CD4-positive, alpha-beta T cell treated with Interleukin-2 at 100 ng/mL for 4 hours (primary cell): ENCODE measurements at regions not wholly inside any gene's neighbourhood (a gene's known extent, or its start where the extent isn't known, plus 50 kb on each side); places are given as distances from the start of the nearest gene placed in this dataset.
"Not testable (repeated sequence)": the region's sequence is repeated elsewhere in the genome, so short reads cannot be mapped to it uniquely, and the experiment has no call there.

Source experiments
- DNase-seq: peaks from one replicate; pipeline ENCODE4 v3.0.0-alpha.2; 2020; ENCODE audit warnings: low spot score

DNA sequence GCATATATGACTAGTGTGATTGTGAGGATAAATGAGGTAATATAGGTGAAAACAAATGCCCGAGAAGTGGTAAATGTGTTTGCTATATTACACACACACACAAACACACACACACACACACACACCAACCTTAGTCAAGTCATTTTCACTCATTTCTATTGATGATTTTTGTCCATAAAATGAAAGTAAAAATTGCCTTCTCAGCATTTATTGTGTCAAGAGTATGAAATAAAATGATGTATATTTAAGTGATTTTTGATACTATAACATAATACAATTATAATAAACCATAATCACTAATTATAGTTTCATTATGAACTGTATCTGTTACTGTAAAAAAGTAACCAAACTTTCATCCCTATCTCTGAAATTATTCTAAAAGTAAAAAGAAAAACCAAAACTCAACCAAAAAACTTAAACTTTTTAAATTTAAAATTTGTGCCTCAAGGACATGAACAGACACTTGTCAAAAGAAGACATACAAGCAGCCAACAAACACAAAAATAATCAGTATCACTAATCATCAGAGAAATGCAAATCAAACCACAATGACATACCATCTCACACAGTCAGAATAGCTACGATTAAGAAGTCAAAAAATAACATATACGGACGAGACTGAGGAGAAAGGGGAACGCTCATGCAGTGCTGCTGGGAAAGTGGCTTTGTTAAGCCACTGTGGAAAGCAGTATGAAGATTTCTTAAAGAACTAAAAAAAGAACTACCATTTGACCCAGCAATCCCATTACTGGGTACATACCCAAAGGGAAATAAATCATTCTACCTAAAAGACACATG lies 601.0 kb downstream of the TMA16 start:
- no peak for DNase-seq

DNA sequence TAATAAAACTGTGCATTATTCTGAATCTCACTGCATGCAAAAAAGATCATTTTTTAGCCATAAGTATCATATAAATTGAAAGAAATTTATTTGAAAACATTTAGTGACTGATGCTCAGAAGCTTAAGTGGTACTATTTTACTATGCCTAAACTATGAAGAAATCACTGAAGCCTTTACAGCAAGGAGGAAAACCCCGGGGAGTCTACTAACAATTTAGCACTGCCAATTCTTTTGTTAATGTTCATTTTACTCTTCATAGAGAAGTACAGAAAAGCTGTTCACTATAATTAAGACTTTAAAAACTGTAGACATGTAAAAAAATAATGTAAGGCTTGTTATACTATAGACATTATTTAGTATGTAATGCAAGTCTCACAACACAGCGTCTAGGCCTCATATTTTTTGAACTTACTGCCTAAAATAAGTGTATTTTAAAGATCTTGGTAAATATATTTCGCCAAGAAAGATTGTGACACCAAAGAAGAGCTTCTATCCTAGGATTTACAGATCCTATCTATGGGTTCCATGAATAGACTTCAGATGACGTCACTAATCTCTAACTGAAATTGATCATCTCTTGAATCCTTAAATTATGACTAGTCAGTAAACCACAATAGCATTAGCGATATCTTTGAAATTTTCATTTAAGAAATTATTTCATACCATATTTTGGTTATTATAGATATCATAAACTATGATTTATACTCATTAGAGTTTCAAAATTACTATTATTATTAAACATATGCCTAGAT lies 602.5 kb downstream of the TMA16 start:
- no peak for DNase-seq

DNA sequence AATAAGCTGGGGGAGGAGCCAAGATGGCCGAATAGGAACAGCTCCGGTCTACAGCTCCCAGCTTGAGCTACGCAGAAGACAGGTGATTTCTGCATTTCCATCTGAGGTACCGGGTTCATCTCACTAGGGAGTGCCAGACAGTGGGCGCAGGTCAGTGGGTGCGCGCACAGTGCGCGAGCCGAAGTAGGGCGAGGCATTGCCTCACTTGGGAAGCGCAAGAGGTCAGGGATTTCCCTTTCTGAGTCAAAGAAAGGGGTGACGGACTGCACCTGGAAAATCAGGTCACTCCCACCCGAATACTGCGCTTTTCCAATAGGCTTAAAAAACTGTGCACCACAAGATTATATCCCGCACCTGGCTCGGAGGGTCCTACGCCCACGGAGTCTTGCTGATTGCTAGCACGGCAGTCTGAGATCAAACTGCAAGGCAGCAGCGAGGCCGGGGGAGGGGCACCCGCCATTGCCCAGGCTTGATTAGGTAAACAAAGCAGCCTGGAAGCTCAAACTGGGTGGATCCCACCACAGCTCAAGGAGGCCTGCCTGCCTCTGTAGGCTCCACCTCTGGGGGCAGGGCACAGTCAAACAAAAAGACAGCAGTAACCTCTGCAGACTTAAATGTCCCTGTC lies 606.4 kb downstream of the TMA16 start:
- not testable (repeated sequence) for DNase-seq

DNA sequence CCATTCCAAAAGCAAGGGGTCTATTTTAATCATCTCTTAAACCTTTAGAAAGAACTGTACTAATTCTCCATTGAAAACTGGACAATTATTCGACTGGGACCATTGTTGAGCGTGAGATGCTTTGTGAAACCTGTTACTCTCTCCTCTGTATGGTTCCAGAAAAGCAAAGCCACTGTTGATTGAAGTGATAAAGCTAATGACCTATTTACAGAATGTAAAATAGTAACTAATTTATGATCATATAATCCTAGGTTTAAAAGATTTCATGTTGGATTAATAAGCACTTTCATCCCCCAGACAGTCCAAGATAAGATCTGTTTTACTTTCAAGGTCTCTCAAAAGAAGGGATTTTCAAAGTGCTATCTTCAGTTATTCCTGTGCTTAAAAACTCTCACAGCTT lies 614.5 kb downstream of the TMA16 start:
- DNase-seq = no peak

DNA sequence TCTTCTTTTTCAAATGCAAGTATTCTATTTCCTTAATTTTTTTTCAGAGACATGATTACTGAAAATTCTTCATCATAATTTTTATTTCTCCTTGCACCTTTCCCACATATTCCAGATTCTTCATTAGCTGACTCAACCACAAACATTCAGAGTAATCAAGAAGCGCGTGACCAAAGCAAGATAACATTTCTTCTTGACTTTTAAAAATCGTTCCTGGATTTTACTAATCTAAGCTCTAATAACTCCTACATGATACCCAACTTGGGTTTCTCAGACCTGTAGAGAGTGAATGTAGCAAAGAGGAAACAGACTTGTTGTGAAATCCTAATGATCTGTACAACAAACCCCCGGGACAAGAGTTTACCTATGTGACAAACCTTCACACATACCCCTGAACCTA lies 615.0 kb downstream of the TMA16 start:
- DNase-seq = no peak

DNA sequence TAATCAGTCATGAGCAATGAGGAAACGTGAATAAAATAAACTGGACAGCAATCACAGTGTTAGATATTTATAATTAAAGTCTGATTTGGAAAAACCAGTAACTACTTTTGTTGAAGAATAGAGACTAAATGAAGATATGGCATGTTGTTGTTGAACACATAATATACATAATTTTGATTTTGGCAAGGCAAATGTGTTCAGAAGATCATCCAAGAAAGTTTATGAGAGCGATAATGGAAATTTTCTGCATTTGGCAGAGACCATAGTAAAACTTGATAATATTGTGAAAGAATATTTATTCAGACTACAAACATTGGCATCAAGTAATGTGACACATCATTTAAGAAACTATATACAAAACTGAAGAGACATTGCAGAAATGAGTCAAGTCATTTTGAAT lies 620.7 kb downstream of the TMA16 start:
- DNase-seq = no peak

DNA sequence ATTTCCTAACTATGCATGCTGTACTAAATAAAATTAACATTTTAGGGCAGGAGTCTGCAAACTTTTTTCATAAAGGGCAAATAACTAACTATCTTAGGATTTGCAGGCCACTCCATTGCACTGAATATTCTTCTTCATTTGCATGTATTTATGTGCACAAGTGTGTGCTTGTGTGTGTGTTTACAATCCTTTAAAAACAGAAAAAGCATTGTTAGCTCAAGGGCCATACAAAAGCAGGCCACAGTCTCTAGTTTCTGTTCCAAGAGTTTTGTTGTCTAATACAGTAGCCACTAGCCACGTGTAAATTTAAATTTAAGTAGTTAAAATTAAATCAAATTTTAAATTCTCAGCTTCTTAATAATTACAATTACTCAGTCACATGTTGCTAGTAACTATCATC lies 621.8 kb downstream of the TMA16 start:
- DNase-seq = no peak

DNA sequence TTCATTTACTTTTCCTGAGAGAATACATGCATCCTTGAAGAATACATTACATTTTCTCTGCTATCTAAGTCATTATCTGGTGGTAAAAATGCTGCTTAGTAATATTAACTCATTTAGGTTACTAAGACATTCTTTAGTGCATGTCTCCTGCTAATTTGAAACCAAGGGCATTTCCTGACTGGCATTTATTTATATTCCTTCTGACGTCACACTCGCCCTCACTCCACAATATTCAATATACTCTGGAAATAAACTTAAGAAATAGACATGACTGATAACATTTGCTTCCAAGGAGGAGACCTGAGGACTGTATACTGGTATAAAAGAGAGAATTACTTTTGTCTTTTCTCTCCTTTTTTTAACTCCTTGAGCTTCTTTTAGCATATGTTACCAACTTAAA lies 619.5 kb upstream of the SMIM31 start:
- DNase-seq = no peak

DNA sequence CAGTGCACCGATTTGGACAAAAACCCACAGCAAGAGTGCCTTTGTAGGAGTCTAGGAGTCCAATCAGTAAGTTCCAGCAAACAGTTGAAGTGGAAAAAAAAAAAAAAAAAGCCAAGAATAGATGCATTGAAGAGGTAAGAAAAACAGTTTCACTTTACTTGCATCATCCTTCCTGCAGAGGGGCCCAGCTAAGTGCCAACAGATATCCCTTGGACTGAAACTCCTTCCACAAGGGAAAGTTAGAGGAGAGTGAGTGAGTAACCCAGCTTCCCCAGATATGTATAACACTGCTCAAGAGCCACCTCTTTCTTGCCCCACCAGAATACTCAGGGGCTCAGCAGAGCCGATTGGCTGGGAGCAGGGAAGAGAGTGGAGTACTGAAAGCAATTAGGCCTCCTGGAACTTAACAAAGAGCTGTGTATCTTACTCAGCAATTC lies 617.7 kb upstream of the SMIM31 start:
- DNase-seq = no peak

DNA sequence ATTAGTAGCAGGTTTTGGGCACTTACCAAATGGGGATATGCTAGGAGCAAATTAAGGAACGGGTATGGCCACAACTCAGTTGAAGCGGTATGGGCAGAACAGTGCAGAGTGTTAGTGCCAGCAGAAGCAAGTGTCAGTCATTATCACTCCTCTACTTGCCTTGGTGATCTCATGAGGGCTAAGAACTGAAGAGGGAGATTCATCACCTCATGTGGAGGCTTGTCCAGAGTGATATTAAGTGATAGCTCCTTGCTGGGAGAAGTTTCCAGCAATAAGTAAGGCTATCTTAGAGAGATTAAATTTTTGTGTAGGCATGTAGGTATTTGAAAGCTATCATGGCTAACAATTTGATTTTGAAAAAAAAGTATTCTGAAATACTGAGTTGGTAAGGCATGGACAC lies 615.4 kb upstream of the SMIM31 start:
- no peak for DNase-seq

DNA sequence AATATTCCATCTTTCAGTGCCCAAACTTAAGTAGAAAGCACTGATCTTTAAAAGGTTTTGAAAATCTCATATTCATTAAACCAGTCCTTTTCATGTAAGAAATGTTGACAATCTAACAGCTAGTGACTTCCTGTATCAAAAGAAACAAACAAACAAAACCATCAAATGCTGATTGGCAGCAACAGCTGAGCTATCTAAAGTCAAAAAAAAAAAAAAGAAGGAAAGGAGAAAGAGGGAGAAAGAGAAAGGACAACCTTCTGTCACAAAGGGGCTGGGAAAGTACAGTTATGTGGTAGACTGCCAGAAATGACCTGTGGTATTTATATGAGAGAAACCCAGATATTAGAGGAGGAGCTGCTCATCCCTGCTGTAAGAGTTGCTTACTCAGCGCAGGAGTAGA lies 614.6 kb upstream of the SMIM31 start:
- no peak for DNase-seq

DNA sequence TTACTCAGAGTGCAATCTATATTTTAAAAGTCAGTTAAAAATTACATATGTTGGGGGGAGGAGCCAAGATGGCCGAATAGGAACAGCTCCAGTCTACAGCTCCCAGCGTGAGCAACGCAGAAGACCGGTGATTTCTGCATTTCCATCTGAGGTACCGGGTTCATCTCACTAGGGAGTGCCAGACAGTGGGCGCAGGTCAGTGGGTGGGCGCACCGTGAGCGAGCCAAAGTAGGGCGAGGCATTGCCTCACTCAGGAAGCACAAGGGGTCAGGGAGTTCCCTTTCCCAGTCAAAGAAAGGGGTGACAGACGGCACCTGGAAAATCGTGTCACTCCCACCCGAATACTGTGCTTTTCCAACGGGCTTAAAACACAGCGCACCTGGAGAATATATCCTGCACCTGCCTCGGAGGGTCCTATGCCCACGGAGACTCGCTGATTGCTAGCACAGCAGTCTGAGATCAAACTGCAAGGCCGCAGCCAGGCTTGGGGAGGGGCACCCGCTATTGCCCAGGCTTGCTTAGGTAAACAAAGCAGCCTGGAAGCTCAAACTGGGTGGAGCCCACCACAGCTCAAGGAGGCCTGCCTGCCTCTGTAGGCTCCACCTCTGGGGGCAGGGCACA lies 612.1 kb upstream of the SMIM31 start:
- not testable (repeated sequence) for DNase-seq

DNA sequence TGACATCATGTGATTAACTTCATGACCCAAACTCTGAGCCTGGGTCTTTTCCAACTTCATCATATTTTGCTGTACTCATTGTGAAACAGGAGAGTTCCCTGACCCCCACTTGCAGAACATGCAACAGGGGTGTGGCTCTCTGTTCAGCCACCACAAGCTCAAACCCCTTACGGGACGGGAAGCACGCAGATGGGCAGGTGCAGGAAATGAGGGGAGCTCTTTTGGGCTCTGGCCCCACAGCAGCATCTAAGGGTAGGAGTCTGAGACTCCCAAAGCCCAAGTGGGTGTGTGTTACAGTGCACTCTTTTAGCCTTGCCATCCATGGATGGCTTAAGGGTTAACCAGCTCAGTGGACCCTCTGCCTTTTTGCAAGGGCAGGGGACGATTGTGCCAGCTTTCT lies 599.5 kb upstream of the SMIM31 start:
- no peak for DNase-seq

DNA sequence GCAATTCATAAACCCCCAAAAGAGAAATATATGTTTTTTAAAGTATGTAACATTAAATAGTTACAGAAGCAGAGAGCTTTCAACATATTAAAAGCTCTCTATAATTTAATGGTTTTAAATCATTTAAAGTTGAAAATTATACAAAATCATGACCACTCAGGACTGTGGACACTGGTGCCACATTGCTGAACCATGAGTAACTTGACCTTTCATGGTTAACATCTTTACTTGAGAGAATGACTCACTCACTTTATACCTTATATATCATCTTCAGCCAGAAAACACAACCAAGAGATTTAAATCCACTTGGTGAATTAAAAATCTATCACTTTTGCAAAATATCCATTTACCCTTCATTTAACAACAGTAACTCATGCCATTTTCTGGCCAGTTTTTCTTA lies 584.3 kb upstream of the SMIM31 start:
- DNase-seq = no peak

DNA sequence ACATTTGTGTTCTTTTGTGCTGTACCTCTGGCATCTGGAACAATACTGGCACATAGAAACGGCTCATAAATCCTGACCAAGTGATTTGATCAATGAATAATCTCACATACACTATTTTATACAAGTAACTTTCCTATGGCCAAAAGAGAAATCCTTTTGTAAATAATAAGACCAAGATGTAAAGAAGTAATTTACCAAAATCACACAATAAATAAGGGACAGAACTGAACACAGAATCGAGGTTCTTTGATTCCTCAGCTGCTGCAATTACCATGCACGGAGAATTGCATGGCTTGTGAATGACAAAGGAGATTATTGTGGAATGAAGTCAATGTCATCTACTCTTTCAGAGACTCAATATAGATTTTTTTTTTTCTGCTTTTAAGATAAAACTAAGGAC lies 576.8 kb upstream of the SMIM31 start:
- DNase-seq = no peak

DNA sequence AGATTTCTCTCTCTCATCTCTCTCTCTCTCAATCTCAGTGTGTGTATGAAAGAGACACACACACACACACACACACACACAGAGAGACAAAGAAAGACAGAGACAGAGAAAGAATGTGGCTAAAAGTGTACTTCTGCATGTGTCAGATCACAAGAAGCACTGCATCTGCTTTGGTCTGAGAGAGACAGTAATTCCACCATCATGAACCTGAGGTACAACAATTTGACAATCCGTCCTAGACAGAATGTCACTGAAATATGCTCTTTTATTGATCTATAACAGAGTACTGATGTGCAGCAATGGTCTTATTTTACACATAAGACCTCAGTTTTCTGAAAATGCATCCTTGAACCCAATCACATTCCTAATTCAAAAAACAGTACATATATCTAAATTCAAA lies 576.2 kb upstream of the SMIM31 start:
- DNase-seq = no peak

DNA sequence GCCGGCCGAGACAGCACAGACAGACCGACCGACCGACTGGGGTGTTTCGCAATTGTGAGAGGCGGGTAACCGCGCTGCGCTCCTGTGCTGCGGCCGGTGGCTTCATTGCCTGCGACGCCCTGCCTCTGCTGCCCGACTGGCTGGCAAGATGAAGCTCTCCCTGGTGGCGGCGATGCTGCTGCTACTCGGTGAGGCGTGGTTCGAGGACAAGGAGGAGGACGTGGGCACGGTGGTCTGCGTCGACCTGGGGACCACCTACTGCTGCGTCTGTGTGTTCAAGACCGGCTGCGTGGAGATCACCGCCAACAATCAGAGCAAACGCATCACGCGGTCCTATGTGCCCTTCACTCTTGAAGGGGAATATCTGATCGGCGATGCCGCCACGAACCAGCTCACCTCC lies 565.7 kb upstream of the SMIM31 start:
- DNase-seq = no peak

DNA sequence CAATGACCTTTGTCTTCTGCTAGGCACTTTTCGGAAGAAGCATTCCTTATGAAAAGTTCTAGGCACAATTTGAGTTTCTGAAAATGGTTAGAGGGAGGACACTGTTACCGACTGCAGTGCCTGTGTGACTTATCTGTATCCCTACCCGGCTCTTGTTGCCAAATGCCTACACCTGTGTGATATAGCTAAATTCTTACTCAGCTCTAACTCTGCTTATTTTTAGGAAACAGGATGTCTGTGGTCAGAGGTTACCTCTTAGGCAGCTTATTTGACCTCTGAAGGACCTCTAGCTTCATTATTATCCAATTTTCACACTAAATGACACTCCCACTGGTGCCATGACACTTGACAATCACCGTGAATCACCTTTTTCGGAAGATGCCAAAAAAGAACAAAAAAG lies 561.1 kb upstream of the SMIM31 start:
- DNase-seq = no peak

DNA sequence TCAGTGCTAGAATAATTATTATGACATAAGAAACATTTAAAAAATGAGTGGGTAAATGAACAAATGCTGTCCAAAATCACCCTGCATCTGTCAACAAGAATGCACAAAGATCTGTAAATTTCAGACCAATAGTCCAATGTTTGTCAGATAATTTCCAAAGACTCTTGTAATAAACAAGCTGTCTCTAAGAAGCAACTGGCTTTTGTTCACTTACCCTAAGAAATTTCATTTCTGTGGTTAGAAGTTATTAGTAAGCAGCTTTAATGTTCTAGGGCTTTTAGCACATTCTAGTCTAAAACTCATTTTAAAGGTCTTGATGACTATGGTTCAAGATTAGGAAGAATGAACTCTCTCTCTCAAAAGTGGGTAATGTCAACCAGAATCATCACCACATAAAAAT lies 560.3 kb upstream of the SMIM31 start:
- DNase-seq = no peak

DNA sequence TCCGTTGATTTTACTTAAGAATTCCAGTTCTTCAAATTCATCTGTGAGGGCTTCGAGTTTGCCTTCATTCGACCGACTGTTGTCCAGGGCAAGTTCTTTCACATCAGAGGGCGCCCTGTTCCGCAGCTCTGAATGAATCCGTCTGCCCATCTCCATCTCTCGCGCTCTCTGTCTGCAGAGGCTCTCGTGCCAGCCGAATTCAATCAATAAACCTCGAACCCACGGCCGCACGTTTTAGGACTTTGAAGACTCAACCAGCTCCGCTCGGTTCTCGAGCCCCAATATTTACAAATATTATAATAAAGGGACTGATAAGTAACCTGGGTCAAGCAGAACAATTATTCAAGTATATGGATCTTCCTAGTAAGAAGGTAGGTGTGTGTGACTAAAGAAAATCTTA lies 556.4 kb upstream of the SMIM31 start:
- DNase-seq = no peak

DNA sequence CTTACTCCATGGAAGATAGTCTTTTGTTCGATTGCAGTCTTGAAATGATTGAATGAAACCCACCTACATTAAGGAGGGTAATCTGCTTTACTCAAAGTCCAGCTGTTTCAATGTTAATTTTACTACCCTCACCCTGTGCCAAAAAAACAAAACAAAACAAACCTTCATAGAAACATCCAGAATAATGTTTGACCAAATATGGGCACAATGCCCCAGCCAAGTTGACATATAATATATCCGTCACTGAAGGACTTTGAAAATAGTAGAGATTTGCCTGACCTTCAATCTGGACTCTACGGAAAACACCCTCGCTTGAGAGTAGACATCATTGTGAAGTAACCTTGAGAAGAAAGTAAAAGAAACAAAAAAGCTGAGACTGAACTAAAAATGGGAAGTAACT lies 550.5 kb upstream of the SMIM31 start:
- DNase-seq = no peak

DNA sequence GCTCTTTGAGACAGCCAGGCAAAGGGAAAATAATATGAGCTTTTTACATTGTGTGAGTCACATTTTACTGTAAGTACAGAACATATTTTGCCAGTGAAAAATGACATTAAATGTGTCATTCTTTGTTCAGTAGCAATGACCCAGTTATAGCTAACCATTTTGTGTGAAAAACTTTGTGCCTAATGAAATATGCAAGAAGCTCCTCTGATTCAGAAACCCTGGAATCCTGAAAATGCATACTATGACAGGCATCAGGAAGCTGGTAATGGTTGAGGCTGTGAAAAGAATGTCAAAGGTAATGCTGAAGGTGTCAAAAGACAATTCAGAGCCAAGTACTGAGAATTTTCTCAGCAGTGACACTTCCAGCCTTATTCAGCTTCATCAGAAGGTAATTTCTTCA lies 549.5 kb upstream of the SMIM31 start:
- no peak for DNase-seq

DNA sequence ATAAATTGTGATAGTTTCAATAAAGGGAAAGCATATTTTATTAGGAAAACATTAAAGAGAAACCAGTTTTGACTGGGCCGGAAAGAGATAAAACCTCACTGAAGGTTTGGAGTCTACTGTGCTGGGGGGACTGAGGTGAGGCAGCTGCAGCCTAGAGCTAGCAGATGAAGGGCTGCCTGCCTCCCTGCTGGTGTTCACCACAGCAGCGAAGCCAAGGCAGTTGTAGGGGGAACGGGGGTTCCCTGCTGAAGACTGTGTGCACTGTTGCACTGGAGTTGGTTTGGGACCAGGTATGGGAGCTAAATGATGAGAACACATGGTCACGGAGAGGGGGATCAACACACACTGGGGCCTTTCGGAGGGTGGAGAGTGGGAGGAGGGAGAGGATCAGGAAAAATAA lies 546.5 kb upstream of the SMIM31 start:
- no peak for DNase-seq
